HG03139 (cell line): ENCODE measurements at regions not wholly inside any gene's neighbourhood (a gene's known extent, or its start where the extent isn't known, plus 50 kb on each side); places are given as distances from the start of the nearest gene placed in this dataset.

Source experiments
- ATAC-seq: cut with Tn5 transposase; IDR thresholded peaks from one replicate; pipeline ENCODE4 v1.9.1; 2021; ENCODE audit not compliant: unreplicated experiment

DNA sequence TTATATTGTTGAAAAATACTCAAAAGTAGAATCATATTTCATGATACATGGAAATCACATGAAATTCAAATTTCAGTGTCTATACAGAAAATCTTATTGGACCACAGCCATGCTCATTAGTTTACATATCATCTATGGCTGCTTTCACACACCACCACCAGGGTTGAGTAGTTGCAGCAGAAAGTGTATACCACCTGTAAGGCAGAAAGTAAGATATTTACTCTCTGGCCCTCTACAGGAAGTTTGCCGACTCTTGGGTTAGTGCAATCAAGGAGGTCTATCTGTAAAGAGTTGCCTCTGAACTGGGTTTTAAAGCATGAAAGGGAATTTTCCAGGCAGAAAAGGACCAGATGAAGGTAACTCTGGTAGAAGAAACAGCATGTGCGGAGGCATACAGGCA is 432.3 kb downstream of the DHX35 start:
- no peak for ATAC-seq

DNA sequence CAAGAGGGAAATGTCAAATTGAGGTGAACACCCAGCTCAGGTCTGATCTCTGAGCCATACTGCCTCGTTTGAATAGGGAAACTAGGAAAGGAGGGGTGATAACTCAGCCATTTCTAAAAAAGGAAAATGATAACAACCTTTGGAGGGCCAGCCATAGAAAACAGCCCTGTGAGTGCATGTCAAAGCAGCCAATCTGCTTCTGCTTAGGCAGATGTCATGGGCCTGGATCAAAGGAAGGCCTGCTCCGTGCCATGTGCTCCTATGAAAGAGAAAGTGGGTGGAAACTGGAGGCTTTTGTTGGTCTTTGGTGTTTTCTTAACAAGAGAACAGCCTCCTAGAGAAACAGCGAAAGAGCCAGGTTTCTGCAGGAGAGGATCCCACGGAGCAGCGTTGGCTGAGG is 428.0 kb downstream of the DHX35 start:
- no peak for ATAC-seq

DNA sequence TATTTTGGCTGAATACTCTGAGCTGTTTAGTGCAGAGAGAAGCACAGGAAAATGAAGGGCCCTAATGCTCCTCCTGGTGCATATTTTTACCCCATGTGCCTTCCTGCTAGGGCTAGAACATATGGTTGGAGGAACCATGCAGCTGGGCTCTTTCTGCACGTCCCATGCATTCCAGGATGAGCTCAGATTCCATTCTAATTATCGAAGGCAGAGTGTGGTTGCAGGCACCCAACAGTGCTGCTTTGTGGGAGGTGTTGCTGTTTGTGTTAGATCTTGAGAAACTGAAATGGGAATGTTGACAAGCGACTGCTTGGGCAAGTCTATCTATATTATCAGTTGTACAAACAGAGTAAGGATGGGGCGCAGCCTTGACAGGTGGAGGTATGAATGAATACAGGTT is 419.5 kb downstream of the DHX35 start:
- ATAC-seq, result no peak

DNA sequence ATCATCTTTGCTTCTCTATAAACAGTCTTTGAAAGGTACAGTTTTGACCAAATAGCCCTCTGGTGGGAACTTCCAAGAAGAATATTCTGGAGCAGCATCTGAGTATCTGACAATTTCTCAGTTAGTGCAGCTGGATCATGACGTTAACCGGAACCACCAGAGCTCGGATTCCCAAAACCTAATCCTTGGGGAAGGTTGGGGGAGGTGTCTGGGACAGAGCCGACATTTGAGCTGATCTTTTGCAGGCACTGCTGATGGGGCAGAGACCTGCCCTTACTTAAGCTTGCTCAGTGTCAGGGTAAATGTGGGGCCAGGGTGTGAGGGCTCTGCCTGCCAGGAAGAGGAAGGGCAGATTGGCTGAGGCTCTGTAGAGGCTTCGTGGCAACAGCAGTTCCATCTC is 416.6 kb downstream of the DHX35 start:
- no peak for ATAC-seq

DNA sequence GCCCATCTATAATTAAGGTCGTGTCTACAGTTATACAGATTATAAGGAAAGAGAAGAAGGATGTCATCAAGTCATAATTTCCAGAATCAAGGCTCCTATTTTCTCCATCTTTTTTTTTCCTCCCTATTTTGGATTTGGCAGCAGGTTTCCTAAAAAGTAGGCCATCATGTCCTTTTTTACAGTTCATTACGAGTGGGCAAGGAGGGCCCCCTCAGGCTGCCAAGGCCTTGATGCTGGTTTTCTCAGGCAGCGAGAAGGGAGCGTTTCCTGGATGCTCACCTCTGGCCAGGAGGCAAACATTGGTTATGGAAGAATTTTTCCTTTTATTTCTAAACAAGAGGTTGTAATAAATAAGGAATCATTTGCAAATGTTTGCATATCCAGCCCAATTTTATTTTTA is 414.6 kb downstream of the DHX35 start:
- no peak for ATAC-seq

DNA sequence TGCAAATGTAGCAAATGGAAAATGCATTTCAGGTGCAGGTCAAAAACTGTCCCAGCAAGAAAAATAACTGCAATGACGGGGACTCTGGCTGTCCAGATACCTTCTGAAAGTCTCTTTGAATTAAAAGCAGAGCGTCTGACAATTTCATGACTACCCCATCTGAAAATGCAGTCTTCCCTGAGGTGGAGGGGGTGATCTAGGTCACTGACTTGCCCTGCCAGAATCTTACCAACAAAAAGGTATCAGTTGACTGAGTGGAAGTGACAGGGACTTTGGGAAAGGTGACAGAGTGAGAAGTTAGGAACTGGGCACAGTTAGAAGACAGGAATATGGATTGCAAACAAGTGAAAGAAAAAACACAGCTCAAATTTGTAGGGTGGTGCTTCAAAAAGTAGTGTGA is 402.2 kb downstream of the DHX35 start:
- ATAC-seq, result no peak

DNA sequence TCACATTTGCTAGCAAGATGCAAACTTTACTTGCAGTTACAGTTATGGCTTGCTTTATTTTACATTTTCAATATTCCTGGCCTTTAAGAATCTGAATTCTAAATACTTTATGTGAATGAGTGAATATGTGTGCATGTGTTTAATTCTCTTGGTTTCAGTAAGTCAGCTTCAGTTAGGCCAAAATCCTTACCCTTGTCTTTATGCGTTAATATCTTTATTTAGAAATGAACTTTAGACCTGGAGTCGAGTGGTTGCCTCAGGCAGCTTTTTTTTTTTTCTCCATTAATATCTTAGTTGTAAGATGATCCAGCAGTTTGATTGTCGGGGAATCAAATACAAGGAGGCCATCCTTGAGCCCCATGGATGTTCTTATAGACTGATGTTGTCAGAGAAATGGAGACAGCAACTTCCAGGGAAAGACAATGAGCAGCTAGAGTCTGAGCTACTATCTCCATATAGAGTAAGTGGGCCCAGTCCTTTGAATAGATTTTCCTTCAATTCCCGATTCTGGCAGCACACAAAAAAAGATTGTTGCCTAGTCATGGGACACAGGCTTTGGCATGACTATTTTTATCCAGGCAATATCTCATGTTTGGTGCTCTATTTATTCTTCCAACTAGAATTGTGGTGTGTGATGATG is 398.0 kb downstream of the DHX35 start:
- no peak for ATAC-seq

DNA sequence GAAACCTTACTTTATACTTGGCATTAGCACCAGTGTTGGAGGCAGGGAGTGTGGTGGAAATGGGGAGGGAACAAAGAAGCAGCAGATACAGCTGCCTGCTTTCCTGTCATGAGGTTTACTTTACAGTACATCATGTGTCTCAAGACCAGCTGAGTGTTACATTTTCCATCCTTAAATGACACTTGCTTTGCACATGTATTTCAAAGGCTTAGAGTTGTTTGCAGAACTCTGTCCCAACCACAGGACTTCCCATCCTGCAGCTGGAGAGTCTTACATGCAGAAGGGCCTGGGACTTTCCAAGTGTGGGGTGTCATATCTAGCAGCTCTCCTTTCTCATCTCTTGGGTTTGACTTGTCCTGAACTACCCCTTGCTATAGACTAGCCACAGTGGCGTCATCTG is 395.9 kb downstream of the DHX35 start:
- ATAC-seq, result no peak

DNA sequence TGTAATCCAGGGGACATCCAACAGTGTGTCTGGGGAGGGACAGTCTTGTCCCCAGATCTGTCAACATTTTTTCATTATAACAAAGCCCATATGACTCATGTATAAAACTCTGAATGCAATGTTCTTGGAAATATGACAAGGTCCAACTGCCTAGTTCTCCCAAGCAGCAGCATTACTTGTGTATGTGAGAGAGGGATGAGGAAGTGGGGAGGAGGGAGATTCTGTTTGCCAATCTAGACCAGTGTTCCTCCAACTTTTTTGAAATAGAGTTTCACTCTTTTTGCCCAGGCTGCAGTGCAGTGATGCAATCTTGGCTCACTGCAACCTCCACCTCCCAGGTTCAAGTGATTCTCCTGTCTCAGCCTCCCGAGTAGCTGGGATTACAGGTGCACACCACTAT is 394.8 kb downstream of the DHX35 start:
- ATAC-seq, result no peak

DNA sequence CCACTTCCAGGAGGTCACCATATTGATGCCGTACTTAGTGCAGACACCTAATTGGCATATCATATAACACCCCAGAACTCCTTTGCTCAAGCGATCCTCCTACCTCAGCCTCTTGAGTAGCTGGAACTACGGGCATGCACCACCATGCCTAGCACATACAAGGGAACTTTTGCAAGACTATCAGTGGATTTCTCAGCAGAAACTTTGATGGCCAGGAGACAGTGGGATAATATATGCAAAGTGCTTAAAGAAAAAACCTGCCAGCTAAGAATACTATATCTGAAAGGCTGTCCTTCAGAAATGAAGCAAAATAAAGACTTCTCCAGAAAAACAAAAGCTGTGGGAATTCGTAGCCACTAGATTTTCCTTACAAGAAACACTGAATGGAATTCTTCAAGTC is 387.1 kb downstream of the DHX35 start:
- no peak for ATAC-seq

DNA sequence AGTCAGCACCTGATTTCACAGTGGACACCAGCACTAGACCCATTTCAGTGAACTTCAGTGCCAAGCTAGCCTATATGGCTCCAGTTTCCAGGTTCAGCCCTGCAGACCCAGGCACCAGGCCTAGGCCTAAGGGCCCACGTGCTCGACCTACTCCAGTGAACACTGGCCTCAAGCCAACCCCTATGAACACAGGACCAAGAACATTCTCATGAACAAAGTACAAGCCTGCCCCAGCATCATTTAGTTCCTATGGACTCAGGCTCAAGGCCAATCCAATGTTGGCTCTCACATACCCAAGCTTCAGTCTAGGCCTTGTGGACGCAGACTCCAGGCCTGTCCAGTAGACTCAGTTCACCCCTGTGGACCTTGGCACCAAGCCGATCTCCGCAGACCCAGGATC is 385.5 kb downstream of the DHX35 start:
- ATAC-seq, result no peak

DNA sequence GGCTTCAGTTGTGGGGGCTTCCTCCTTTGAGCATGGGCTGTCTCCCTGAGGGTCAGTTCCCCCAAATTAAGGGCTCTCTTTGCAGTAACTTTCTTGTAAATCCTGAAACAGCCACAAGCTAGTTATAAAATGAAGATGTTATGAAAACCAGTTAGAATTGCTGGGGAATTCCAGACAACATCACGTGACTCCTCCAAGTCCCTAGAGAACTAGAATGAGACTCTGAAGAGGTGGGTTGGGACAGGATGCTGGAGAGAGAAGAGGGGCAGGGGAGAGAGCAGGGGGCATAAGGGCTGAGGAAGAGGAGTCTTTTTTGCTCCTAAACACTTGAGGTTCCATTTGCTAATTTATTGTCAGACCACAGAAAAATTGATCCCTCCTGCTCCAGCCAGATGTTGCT is 380.3 kb downstream of the DHX35 start:
- ATAC-seq, result no peak

DNA sequence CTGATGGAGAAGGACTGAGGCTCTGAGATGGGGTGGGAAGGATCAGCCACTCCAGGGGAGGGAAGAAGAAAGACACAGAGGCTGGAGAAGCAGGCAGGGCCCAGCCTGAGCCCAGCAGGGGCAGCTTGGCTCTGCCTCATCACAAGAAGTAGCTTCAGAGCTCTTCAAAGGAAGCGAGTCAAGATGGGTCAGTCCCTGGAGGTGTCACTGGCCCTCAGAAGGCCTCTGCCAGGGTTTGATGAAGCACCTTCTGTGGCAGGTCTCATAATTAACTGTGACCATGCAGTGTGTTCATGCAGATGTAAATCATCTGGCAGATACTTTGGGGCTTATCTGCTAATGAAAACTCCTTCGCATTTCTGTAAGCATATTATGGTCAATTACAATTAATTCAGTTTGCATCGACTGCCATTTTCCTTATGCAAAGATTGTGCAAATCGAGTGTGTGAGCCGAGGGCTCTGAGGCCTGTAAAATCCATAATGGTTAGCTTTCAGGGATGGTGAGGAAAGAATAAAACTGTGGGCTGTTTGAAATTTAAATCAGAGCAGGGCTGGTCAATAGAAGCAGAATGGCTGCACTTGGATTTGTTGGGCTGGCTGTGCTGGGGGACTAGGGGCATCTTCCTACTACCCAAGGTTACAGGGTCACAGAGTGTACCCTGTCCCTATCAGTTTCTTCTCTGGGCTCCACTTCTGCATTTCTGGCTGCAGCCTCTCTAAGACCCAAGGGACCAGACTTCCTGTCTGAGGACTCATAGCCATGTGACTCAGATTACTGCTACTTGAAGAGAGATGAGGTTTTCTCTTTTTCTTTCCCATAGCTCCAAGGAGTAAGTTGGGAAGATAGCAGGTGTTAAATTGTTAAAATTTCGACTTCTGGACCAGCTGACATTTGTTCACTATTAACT is 376.6 kb downstream of the DHX35 start:
- ATAC-seq, result peak; percentile 96

DNA sequence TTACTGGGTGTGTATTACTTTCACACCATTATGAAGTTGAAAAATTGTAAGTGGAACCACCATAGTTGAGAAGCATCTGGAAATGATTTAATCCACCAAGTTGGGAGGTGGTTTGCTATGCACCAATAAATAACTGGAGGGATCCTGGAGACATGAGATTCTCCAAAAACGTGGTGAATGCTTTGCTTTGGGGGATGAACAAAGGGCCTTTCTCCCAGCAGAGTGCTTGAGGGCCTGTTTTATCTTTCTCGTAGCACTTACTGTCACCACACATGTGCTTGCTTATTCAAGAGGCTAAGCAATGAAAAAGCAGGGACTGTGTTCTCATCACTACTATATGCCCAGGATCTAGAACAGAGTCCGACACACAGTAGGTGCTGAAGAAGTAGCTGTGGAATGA is 371.1 kb downstream of the DHX35 start:
- no peak for ATAC-seq

DNA sequence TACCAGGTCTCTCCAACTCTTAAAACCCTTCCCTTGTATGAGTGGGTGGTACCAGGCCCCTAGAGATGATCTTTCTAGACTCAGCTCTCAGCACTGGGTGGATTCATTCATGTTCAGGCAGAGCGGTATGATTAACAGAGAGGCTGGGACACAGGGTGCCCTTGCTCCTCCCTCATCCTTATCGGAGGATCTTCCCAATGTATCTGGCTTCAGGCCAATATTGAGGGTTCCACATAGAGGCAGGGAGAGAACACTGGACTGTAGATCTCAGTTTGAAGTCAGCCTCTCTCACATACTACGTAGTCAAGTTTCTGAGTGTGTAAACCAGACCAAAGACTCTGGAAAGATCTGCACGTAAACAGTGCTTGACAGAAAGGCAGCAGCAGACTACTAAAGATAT is 366.2 kb downstream of the DHX35 start:
- ATAC-seq, result no peak

DNA sequence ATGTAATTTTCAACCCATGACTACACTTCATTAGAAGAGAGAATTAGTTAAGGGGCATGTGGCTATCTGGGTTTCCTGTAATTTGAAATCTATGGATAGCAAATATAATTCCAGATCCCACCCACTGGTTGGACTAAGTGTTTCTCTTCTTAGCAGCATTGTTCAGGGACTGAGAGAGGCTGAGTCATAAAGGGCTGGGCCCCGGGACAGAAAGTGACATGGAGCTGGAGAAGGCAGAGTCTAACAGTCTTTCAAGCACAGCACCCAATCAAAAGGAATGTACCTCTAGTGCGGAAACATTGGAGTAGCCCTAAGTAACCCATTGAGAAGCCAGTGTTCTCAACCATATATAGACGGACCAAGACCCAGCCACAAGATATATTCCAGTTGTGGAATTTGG is 363.9 kb downstream of the DHX35 start:
- ATAC-seq, result no peak

DNA sequence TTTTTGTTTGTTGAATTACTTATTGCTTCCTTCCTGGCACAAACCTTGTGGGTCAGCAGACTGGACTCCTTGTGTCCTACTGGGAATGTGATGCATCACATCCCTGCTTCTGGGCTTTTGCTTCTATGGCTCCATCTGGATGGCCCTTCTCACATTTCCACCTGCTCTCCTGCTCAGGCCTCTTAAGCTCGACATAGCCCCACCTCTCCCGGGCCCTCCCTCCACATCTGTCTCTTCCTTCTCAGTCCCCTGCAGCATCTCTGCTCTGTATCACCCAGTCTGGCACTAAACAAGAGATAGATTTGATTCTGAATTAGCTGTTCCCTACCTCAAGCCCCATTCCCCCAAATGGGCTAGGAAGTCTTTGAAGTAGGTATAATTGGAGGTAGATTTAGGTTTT is 356.8 kb downstream of the DHX35 start:
- ATAC-seq, result no peak

DNA sequence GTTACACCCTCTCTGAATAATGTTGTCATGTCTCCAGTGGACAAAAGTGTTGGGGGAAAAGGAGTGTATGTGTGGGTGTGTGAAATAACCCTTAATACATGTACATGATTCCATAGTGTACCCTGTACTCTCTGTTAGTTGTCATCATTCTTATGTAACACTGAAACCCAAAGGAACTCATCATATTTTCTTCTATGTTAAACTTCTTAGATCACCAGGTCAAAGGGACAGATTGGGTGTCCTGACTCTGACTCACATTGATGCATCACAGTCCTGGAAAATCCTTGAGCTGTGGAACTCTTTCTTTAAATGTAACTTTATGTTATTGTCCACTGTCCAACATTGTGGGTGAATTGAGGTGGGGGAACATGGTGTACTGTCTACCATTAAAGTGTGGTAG is 350.5 kb downstream of the DHX35 start:
- ATAC-seq, result no peak

DNA sequence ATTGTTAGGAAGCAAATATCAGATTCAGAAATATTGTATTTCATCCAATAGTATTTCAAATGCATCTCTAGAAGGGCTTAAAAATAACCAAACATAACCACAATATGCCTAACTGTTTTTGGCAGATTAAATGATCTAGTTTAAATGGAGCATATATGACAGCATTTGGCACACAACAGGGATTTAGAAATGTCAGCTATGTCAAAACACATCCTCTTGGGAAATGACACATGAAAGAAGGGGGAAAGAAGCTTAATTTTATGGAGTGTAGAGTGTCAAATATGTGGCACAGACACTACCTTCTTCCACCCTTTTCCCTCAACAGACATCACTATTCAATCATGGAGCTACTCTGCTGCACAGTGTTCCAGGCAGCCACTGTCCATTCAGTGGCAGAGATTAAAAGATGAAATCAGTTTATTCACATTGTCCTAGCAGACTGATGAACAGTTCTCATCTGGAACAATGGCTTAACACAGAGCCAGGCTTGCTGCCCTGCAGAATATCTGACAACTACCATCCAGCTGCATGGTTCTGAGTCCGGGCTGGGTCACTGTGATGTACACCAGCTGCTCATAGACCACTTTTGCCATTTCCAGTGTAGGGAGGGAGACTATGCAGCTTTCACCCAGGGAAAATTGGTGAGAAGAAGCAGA is 349.8 kb downstream of the DHX35 start:
- ATAC-seq, result no peak

DNA sequence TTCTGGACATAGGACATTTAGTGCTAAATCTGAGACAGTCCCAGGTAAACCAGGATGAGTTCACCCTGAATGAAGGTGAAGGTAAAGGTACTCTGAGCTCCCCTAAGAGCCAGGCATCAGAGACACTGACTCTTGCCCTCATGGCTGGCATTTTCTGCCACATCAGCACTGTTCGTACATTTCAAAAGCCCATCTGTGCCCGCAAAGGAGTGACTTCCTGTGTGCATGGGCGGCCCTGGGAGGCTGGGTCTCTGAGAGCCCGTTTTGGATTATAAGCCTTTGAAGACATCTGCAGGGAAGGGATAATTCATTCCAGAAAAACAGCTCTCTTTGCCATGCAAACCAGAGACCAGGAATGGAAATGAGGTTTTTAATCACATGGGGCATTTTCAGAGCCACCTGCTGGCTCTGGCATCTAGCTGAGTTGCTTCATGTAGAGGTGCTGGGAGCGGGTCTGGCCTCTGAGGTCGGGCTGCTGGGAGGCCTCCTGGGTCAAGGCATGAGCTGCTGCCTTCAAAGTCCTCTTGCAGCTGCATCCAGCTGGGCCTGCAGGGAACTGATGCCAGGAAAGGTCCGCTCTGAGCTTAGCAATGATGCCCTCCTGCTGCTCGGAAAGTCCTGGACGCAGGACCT is 348.3 kb downstream of the DHX35 start:
- no peak for ATAC-seq

DNA sequence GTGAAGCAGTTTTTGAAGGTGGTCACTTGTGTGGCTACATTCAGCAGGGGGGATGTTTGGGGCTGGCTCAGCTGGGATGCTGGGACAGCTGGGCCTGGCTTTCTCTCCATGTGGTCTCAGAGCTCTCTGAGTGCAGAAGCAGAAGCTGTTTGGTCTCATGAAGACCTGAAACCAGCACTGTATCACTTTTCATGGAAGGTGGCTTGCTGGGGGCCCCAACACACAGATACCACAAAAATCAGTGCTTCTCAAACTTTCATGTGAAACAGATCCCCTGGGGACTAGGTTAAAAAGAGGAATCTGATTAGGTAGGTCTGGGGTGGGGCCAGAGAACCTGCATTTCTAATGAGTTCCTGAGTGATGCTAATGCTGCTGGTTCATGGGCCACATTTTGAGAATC is 347.3 kb downstream of the DHX35 start:
- ATAC-seq, result no peak

DNA sequence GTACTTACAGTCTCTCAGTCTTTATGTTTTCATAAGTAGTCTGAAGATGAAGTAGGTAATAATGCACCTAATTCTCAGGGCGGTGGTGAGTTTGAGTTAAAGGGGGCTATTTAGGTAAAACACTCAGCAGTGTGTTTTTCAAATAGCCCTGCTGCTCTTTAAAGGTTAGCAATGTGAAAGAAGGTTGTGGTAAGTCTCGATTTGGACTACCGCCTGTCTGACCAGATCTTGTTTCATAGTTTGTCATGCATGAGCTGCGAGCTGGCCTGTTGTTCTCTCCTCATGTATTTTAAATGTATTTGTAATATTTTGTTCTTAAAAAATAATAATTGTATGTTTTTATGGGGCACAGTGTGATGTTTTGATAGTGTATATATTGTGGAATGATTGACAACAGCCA is 340.2 kb downstream of the DHX35 start:
- no peak for ATAC-seq
